OCI-LY7 (cell line): ENCODE measurements at regions not wholly inside any gene's neighbourhood (a gene's known extent, or its start where the extent isn't known, plus 50 kb on each side); places are given as distances from the start of the nearest gene placed in this dataset.

Experiments used
- BruUV-seq: library from RNA; stranded (reverse); fragments of 400-500 nt; replicated peaks from 2 replicates; lab custom pipeline; 2021; lab: Mats Ljungman, UMichigan
- CTCF ChIA-PET: fragments of 300-600 bp; sonication (Branson Sonifier 250); formaldehyde crosslinking; loops from one replicate; lab custom pipeline; 2022; ENCODE audit warnings: antibody characterized with exemption; ENCODE audit not compliant: unreplicated experiment; lab: Charles Lee
- POLR2A ChIA-PET: fragments of 300-600 bp; sonication (Branson Sonifier 250); formaldehyde crosslinking; loops from one replicate; lab custom pipeline; 2022; ENCODE audit warnings: antibody characterized with exemption; lab: Charles Lee
- DNase-seq: peaks from one replicate; pipeline ENCODE4 v3.0.0-alpha.2; 2015; ENCODE audit warnings: low spot score
- H2AFZ ChIP-seq: fragments of 200-600 bp; sonication (generic), shearing (Covaris generic); 2 replicates; pipeline ENCODE4 v1.6.1; 2014; ENCODE audit warnings: mild to moderate bottlenecking, antibody characterized with exemption, low read length, moderate library complexity
- H3K27ac ChIP-seq: fragments of 200-600 bp; sonication (generic); 2 replicates; pipeline ENCODE4 v1.5.1; 2014; ENCODE audit warnings: mixed run types, low read depth, mild to moderate bottlenecking, moderate library complexity, low read length, inconsistent platforms; ENCODE audit not compliant: poor library complexity, severe bottlenecking
- H3K36me3 ChIP-seq: fragments of 200-600 bp; sonication (generic); 2 replicates; pipeline ENCODE4 v1.6.1; 2014; ENCODE audit warnings: mild to moderate bottlenecking, antibody characterized with exemption, low read length, moderate library complexity, mixed read lengths; ENCODE audit not compliant: insufficient read depth
- H3K4me1 ChIP-seq: fragments of 200-600 bp; sonication (generic); 2 replicates; pipeline ENCODE4 v1.5.1; 2014; ENCODE audit warnings: mild to moderate bottlenecking, low read length; ENCODE audit not compliant: insufficient read depth, poor library complexity, severe bottlenecking
- H3K4me2 ChIP-seq: fragments of 200-600 bp; sonication (generic); 2 replicates; pipeline ENCODE4 v1.6.1; 2014; ENCODE audit warnings: mild to moderate bottlenecking, low read length
- H3K4me3 ChIP-seq: fragments of 200-600 bp; sonication (generic); 2 replicates; pipeline ENCODE4 v1.5.1; 2014; ENCODE audit warnings: mild to moderate bottlenecking, low read depth, low read length; ENCODE audit not compliant: poor library complexity, severe bottlenecking
- H3K79me2 ChIP-seq: fragments of 200-600 bp; sonication (generic); 2 replicates; pipeline ENCODE4 v1.6.1; 2016; ENCODE audit warnings: low read depth, mild to moderate bottlenecking, low read length, moderate library complexity, mixed read lengths; ENCODE audit not compliant: insufficient read depth
- H3K9me2 ChIP-seq: fragments of 200-600 bp; sonication (generic); 2 replicates; pipeline ENCODE4 v1.6.1; 2016; ENCODE audit warnings: mild to moderate bottlenecking, low read length, mixed read lengths; ENCODE audit not compliant: insufficient read depth
- H3K9me3 ChIP-seq: fragments of 200-600 bp; sonication (generic); 2 replicates; pipeline ENCODE4 v1.6.1; 2014; ENCODE audit warnings: mild to moderate bottlenecking, mixed run types, low read length, mixed read lengths
- H4K20me1 ChIP-seq: fragments of 200-600 bp; sonication (generic); 2 replicates; pipeline ENCODE4 v1.6.1; 2014; ENCODE audit warnings: mild to moderate bottlenecking, antibody characterized with exemption, low read length, moderate library complexity, mixed read lengths; ENCODE audit not compliant: insufficient read depth
- EZH2phosphoT487 ChIP-seq: fragments of 200-600 bp; sonication (generic); IDR thresholded peaks from 2 replicates; pipeline ENCODE4 v1.6.1; 2018; ENCODE audit warnings: low read depth, borderline replicate concordance, mild to moderate bottlenecking, mixed run types, antibody characterized with exemption, low read length, moderate library complexity, mixed read lengths
- intact Hi-C: fragments of 100-400 bp; cut with micrococcal nuclease; formaldehyde crosslinking; loops from one replicate; pipeline ENCODE4 v1.10.0; 2022; ENCODE audit not compliant: unreplicated experiment
- TF ChIP-seq, protein P1 (sequence below): fragments of 200-600 bp; sonication (generic); conservative IDR thresholded peaks from 2 replicates; pipeline ENCODE4 v1.5.1; 2014; ENCODE audit warnings: mild to moderate bottlenecking, antibody characterized with exemption, low read length, moderate library complexity, mixed read lengths

DNA sequence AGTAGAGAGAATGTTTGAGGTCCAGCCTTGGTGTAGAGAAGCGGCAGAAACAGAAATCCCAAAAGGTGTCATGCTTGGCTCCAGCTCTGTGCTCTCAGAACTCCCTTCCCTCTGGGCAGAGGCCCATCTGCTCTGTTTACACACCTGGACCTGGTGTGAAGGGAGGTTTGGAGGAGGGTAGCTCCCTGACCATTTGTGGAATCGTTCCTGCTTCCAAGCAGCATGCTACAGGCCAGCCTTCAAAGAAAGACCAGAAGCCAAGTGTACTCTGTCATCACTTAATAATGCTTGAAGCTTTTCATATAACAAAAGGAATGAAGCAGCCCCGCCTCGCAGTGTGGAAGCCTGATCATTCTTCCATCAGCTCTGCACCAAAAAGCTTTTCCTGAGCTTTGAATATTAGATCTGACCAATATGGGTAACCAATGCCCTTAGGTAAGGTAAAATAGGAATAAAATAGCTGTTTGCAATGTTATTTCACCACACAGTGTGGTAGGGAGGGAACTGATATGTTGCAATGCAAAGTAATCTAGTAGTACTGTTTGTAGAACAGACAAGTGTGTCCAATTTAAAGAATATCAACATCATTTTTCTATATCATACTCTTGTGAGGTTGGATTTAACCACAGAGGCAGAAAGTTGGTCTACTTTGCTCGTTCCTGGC lies 63.3 kb downstream of the ZIC5 start:
- no peak for DNase-seq
- H3K27ac ChIP-seq: no peak overlapping the region
- no peaks in the 10 kb centered on the region for H3K79me2 ChIP-seq
- H3K9me3 ChIP-seq: no peaks in the 10 kb centered on the region
- no peak overlapping the region for H3K4me2 ChIP-seq
- no TSS peak for BruUV-seq
- H3K9me2 ChIP-seq: no peaks in the 10 kb centered on the region
- CTCF ChIA-PET: interaction anchor here (0.6 kb wide), 1 partner anchor 367 kb away, joined by 3 read pairs; no protein-coding TSS in a partner anchor
- no peaks in the 10 kb centered on the region for H3K36me3 ChIP-seq
- no peaks in the 10 kb centered on the region for H3K4me1 ChIP-seq
- POLR2A ChIA-PET: interaction anchor here (0.5 kb wide), 1 partner anchor 632 kb away, joined by 4 read pairs; no protein-coding TSS in a partner anchor
- H2AFZ ChIP-seq: no peak overlapping the region
- H4K20me1 ChIP-seq: no peaks in the 10 kb centered on the region
- H3K4me3 ChIP-seq: no peak overlapping the region
- intact Hi-C loops: no loop called here
- TF ChIP-seq EZH2phosphoT487: no peak
- TF ChIP-seq, protein P1, sequence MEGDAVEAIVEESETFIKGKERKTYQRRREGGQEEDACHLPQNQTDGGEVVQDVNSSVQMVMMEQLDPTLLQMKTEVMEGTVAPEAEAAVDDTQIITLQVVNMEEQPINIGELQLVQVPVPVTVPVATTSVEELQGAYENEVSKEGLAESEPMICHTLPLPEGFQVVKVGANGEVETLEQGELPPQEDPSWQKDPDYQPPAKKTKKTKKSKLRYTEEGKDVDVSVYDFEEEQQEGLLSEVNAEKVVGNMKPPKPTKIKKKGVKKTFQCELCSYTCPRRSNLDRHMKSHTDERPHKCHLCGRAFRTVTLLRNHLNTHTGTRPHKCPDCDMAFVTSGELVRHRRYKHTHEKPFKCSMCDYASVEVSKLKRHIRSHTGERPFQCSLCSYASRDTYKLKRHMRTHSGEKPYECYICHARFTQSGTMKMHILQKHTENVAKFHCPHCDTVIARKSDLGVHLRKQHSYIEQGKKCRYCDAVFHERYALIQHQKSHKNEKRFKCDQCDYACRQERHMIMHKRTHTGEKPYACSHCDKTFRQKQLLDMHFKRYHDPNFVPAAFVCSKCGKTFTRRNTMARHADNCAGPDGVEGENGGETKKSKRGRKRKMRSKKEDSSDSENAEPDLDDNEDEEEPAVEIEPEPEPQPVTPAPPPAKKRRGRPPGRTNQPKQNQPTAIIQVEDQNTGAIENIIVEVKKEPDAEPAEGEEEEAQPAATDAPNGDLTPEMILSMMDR: no peak

DNA sequence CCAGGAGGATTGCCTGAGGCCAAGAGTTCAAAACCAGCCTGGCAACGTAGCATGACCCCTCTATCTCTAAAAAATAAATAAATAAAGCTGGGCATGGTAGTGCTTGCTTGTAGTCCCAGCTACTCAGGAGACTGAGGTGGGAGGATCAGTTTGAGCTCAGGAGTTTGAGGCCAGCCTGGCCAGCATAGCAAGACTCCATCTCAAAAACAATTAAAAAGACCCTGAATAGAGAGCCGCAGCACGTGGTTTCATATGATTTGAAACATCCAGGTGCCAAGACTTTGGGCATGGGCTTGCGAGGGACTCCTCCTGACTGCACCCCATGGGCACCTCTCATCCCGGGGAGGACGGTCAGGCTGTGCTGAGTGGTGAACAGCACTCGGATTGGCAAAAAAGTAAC lies 63.9 kb downstream of the ZIC5 start:
- DNase-seq: no peak
- BruUV-seq: no TSS peak
- no peaks in the 10 kb centered on the region for H4K20me1 ChIP-seq
- H3K9me3 ChIP-seq: no peaks in the 10 kb centered on the region
- no peaks in the 10 kb centered on the region for H3K79me2 ChIP-seq
- no peak for TF ChIP-seq EZH2phosphoT487
- TF ChIP-seq, protein P1: no peak
- H2AFZ ChIP-seq: no peak overlapping the region
- no peaks in the 10 kb centered on the region for H3K4me1 ChIP-seq
- H3K4me2 ChIP-seq: no peak overlapping the region
- H3K27ac ChIP-seq: no peak overlapping the region
- POLR2A ChIA-PET: no interaction called here
- intact Hi-C loops: no loop called here
- no peak overlapping the region for H3K4me3 ChIP-seq
- no peaks in the 10 kb centered on the region for H3K9me2 ChIP-seq
- H3K36me3 ChIP-seq: no peaks in the 10 kb centered on the region
- CTCF ChIA-PET: interaction anchor here (0.6 kb wide), 1 partner anchor 366 kb away, joined by 3 read pairs; no protein-coding TSS in a partner anchor

DNA sequence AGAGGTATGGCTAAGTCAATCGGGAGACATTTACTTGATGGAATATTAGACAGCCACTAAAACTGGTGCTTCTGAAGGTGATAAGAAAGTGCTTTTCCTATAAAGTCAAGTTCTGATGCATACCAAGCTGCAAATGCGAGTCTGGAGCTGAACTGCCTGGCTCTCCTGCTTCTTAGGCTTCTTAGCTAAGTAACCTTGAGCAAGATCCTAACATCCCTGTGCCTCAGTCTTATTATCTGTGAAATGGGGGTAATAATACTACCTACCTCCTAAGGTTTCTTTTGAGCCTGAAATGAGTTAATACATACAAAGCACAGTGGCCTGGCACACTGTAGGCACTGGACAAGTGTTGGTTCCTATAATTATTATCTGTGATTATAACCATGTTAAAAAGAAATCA lies 64.5 kb downstream of the ZIC5 start:
- no peaks in the 10 kb centered on the region for H3K4me1 ChIP-seq
- POLR2A ChIA-PET: no interaction called here
- no peak overlapping the region for H3K4me3 ChIP-seq
- DNase-seq: no peak
- no peaks in the 10 kb centered on the region for H4K20me1 ChIP-seq
- no peak overlapping the region for H3K4me2 ChIP-seq
- no peaks in the 10 kb centered on the region for H3K36me3 ChIP-seq
- BruUV-seq: no TSS peak
- H3K79me2 ChIP-seq: no peaks in the 10 kb centered on the region
- CTCF ChIA-PET: no interaction called here
- no peak overlapping the region for H3K27ac ChIP-seq
- no peaks in the 10 kb centered on the region for H3K9me3 ChIP-seq
- no peaks in the 10 kb centered on the region for H3K9me2 ChIP-seq
- TF ChIP-seq EZH2phosphoT487: no peak
- no peak overlapping the region for H2AFZ ChIP-seq
- intact Hi-C loops: no loop called here
